GM20000 (cell line): ENCODE measurements at regions not wholly inside any gene's neighbourhood (a gene's known extent, or its start where the extent isn't known, plus 50 kb on each side); places are given as distances from the start of the nearest gene placed in this dataset.
"Not testable (repeated sequence)": the region's sequence is repeated elsewhere in the genome, so short reads cannot be mapped to it uniquely, and the experiment has no call there.

Experiments used
- DNase-seq: peaks from one replicate; pipeline ENCODE4 v3.0.0; 2012; ENCODE audit warnings: low spot score
- TF ChIP-seq, protein P1 (sequence below): IDR thresholded peaks from 2 replicates; pipeline ENCODE4 v1.5.1; 2012; ENCODE audit warnings: mild to moderate bottlenecking, control low read depth; ENCODE audit errors: extremely low read depth, missing control alignments

DNA sequence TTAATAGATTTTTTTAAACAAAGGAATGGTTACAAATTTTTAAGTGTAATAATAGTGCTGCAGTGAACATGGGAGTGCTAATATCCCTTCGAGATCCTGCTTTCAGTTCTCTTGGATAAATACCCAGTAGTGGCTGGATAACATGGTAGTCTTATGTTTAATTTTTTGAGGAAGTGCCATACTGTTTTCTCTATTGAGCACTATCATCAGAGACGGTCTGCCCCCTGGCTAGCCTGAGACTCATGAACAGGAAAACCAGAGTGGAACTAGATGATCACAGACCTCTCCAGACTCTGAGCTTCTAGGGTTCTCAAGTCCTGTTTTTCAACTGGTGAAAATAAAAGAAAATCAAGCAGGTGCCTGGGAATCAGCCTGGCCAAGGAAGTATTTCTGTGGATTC is 97.3 kb upstream of the MARK1 start:
- no peak for DNase-seq
- TF ChIP-seq, protein P1, sequence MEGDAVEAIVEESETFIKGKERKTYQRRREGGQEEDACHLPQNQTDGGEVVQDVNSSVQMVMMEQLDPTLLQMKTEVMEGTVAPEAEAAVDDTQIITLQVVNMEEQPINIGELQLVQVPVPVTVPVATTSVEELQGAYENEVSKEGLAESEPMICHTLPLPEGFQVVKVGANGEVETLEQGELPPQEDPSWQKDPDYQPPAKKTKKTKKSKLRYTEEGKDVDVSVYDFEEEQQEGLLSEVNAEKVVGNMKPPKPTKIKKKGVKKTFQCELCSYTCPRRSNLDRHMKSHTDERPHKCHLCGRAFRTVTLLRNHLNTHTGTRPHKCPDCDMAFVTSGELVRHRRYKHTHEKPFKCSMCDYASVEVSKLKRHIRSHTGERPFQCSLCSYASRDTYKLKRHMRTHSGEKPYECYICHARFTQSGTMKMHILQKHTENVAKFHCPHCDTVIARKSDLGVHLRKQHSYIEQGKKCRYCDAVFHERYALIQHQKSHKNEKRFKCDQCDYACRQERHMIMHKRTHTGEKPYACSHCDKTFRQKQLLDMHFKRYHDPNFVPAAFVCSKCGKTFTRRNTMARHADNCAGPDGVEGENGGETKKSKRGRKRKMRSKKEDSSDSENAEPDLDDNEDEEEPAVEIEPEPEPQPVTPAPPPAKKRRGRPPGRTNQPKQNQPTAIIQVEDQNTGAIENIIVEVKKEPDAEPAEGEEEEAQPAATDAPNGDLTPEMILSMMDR = no peak

DNA sequence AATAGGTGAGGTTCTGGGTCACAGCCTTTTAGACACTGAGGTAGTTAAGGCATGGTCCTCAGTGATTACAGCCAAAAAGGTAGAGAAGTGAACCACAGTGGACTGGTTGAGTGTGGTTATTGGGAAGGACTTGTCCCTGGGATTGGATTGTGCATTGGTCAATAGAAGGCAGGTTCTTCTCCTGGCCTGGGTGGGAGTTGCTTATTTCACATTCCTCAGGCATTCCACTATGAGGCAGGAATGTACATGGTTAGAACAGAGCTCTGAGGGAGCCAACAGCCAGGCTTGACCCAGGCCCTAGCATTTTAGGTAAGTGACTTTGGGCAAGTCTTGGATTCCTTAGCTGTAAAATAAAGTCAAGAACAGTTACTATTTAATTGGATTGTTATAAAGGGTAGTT is 97.9 kb upstream of the MARK1 start:
- TF ChIP-seq, protein P1 = no peak
- no peak for DNase-seq

DNA sequence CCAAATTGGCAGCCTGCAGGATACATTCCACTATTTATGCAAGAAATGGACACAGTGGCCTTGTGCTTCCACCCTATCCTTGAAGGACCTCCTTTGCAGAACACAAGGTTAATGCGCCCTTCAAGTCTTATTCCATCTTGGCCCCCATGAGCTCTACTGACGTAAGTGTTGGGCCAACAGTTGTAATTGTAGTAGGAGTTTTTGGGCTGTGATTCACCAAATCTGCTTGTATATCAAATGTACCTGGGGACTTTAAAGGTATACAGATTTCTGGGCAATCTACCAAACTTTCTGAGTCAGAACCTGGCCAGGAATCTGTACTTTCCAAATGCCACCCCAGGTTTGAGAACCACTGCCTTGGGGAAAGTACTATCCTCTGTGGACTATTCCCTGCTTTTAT is 100.9 kb upstream of the MARK1 start:
- DNase-seq = no peak
- TF ChIP-seq, protein P1 = no peak

DNA sequence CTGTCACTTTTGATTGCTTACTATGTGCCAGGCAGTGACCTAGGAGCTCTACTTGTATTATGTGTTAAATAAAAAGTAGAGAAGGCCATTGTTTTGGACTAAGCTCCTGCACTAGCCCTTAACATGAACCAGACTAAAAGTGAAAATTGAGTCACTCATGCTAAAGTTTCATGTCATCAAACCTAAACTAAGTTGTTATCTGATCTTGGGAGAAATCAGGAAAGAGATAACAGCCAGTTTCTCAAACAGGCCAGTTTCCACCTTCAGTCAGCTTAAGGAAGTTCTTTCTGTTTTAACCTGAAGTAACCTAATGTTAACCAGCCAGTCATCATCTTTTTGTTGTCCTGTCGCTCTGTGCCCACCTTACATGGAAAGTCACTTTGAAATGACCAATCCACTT is 102.1 kb upstream of the MARK1 start:
- DNase-seq = no peak
- TF ChIP-seq, protein P1 = no peak

DNA sequence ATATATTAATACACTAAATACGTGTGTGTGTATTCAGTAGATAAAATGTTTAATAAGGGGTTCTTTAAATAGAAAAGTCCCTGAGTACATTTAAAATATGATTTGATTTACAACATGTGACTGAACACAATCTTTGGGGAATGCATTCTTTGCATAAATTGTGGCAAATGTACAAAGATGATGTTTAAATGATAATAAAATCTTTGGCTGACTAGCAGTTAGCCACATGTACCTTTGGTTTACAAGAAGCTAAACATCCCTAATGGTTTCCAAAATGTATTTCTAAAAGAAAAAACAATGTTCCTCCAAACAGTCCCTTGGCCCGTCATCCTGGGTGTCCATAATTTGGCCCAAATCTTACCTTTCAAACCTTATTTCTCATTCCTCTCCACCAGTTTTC is 106.4 kb upstream of the MARK1 start:
- TF ChIP-seq, protein P1 = no peak
- no peak for DNase-seq

DNA sequence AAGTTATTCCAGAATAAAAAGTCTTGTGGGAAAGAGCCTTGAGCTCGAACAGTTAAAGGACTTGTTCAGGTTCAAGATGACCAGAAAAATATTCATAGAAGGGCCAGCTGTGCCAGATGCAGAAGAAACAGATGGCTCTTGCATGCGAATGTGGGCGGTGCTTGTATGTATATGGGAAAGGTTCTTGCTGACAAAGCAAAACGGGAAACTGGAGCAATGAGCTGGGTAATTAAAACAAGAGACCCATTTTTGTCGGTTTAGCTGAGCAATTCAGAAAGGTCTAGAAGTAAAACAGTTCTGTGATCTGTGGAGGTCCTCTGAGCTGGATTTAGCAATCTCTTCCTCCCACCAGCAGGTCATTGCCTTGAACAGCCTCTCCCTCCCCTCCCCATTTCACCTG is 107.2 kb upstream of the MARK1 start:
- DNase-seq = no peak
- TF ChIP-seq, protein P1 = no peak

DNA sequence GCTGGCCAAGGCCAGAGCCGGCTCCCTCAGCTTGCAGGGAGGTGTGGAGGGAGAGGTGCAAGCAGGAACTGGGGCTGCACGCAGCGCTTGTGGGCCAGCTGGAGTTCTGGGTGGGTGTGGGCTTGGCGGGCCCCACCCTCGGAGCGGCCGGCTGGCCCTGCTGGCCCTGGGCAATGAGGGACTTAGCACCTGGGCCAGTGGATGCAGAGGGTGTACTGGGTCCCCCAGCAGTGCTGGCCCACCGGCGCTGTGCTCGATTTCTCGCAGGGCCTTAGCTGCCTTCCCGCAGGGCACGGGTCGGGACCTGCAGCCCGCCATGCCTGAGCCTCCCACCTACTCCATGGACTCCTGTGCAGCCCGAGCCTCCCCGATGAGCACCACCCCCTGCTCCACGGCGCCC is 115.6 kb upstream of the MARK1 start:
- not testable (repeated sequence) for DNase-seq

DNA sequence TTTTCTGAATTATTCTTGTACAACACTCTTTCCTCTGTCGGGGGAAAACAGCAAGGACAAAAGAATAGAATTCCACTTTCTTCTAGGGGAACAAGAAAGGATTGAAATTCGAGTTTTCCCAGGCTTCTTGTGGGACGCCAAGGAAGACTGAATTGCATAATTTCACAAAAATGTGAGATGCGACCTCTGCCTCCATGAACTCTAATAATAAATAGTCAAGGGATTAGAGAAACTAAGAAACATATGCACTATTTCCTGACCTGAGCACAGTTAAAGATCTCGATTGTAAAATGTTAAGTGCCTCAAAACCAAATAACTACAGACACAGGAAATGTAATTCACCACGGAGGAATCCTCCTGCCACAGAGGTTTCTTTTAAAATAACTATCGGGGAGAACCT is 117.3 kb upstream of the MARK1 start:
- TF ChIP-seq, protein P1 = no peak
- DNase-seq = no peak
